GM03348 (cell line): ENCODE measurements at regions not wholly inside any gene's neighbourhood (a gene's known extent, or its start where the extent isn't known, plus 50 kb on each side); places are given as distances from the start of the nearest gene placed in this dataset.
"Not testable (repeated sequence)": the region's sequence is repeated elsewhere in the genome, so short reads cannot be mapped to it uniquely, and the experiment has no call there.

ENCODE experiments used
- DNase-seq: peaks from one replicate; pipeline ENCODE4 v3.0.0; 2012; ENCODE audit warnings: low spot score

DNA sequence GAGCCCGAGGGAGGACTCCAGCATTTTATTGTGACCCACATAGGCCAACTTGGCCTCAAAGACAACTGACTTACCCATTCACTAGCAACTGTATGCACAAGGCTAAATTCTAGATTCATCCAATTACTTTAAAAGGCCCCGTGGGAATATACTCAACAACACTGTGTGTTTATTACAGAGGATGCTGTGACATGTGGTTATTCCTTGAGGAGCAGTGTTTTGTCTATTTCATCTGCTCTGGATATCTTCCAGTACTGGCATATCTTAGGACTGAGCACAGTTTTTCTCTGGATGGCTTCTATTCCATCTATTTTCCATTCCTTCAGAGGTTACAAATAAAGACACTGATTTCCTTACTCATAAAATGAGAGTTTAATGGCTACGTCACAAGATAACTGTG, 87.2 kb upstream of the KRAS start:
- DNase-seq, result no peak

DNA sequence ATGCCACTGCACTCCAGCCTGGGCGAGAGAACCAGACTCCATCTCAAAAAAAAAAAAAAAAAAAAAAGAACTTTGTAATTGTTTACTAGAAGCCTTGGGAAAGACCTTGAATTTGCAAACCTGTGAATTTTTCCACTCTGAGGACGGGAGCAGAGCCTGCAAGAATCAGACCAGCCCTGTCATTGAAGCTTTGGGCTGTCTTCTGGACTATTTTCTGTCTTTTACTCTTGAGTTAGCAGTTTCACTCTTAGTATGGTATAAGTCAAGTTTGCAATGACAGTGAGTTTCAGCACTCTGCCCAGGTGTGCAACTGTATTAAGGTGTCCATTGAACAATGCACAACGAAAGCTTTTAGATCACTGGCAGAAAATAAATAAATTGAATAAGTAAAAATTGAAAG, 81.4 kb upstream of the KRAS start:
- no peak for DNase-seq

DNA sequence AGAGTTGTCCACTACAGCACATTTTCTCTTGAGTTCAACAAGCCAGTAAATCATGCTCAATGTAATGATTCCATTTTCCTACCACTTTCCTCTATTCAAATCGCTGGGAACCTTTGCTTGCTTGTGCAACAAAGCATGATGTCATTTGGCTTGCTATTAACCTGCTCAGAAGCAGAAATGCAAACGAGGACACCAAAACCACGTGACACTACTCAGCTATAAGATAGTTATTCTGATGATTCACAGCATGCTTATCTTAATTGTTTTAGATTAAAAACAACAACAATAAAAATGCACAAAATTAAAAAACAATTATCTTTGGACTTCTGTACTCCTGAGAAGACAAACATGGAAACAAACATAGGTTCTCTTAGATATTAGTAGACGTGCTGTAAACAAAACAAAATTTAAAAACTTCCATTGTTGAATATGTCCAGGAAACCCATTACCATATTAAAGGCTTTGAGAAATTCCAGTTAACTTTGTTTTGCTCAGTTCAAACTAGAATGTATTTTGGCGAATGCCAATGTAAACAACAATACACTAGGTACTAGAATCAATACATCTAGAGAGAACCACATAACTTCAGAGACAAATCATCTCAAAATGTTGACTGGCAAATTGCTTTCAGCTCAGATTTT, 77.5 kb upstream of the KRAS start:
- no peak for DNase-seq

DNA sequence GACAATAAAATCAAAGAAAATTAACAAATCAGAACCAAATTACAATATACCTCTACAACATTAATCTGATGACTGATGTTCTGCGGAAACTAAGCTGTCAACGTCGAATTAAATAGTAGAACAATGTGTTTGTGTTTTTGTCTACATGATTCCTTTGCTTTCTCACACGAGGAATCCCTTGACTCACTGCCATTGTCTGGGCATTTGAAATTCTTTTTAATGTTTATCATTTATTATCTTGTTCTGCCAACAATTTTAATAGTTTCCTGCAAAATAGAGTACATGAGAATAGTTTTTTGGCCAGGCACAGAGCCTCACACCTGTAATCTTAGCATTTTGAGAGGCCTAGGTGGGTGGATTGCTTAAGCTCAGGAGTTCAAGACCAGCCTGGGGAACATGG, 76.6 kb upstream of the KRAS start:
- DNase-seq, result no peak

DNA sequence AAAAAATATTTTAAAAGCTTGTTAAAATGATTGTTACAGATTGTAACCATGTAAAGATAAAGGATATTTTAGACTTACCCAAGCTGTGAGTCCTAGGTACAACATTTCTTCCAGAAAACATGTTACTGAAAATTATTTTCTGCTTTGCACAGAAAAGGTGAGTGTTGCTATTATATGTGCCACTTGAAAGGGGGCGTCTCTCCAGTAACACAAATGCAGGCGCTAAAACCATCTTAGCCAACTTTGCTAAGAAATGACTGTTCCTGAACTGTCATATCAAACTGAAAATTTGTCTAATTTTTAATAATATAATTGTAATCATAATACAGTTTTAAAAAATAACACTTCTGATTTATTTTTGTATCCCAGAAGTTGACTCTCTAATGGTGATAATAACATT, 75.6 kb upstream of the KRAS start:
- no peak for DNase-seq

DNA sequence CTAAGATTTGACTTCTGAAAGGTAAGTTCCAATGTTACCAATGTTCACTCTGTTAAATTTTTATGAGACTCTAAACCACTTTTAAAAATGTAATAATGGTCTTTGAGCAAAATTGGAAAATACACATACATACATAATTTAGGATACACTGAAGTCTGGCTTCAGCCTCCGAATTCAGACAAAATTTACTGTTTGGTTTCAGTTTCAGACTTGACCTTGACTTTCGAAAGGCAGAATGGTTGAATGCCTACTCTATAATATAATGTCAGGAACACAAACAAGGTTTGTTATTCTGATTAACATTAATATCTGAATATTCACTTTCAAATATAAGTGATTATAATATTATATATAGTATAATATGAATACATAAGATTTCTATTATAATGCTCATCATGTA, 74.1 kb upstream of the KRAS start:
- DNase-seq, result no peak

DNA sequence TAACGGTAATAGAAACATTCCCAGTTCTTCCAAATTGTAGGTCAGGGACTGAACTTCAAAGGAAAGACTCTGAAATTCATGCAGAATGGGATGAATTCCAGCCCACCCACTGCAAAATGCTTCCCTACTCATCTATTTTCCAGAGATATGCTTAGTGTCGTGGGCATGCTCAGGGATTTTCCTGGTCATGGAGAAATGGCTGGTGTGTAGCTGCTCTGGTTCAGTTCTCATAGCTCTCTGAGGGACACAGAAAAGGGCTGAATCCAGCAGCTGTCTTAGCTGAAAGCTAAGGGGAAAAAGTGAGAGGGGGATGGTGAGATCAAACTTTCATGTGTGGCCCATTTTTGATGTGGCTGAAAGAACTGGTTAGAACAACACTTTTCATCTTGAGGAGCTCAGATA, 72.9 kb upstream of the KRAS start:
- no peak for DNase-seq

DNA sequence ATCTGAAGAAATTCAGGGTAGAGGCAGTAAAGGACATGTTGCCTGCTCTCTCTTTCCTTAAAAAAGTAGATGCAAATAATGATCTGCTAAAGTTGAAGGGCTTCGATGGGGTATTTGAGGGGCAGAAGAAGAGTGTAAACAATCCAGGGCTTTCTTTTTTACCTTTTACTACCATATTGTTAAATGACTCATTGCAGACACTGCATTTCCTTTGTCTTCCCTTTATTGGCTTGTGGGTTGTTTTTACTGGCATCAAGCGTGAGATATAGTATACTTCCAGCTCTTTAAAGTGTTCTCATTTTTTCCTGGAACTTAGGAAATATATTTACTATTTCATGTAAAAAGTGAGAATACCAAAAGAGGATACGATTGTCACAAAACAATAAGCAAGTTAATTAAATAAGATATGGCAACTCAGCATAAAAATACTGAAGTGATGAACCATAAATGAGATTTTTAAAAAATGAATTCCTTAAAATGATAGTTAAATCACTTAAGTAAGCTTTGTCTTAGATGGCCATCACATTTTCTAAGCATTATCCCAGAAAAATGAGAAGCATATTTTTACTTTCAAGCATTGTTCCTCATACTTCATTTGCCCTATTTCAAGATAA, 72.3 kb upstream of the KRAS start:
- no peak for DNase-seq

DNA sequence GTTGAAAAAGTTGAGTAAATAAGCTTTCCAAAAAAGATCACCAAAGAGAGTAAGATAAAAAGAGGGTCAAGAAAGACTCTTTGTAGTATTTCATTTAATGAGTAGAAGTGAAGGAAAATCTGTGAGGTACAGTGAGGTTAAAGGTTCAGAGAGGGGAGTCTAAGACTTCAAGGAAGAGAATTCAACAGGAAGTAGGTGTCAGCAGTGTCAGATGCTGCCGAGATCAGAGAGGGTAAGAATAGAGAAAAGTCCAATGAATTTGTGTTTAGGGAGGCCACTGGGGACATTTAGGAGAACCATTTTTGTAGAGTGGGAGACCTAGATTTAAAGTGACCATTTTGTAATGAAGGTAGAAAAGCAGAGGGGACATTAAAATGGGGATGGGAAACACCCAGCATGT, 71.6 kb upstream of the KRAS start:
- DNase-seq, result no peak

DNA sequence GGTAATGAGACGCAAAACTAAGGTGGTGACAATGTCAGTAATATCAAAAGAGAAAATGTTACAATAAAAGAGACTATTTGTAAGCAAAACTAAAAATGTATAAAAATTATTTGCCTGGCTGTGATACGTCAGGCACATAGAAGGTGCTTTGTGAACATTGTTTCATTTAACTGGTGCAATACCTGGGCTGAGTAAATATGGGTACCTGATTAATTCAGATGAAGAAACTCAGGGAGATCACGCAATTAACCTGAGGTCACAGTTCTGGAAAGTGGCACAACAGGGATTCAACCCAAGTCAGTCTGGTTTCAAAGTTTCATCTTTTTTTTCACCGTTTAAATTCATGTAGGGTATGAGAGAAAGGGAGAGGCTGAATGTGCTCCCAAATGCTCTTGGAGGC, 71.0 kb upstream of the KRAS start:
- no peak for DNase-seq

DNA sequence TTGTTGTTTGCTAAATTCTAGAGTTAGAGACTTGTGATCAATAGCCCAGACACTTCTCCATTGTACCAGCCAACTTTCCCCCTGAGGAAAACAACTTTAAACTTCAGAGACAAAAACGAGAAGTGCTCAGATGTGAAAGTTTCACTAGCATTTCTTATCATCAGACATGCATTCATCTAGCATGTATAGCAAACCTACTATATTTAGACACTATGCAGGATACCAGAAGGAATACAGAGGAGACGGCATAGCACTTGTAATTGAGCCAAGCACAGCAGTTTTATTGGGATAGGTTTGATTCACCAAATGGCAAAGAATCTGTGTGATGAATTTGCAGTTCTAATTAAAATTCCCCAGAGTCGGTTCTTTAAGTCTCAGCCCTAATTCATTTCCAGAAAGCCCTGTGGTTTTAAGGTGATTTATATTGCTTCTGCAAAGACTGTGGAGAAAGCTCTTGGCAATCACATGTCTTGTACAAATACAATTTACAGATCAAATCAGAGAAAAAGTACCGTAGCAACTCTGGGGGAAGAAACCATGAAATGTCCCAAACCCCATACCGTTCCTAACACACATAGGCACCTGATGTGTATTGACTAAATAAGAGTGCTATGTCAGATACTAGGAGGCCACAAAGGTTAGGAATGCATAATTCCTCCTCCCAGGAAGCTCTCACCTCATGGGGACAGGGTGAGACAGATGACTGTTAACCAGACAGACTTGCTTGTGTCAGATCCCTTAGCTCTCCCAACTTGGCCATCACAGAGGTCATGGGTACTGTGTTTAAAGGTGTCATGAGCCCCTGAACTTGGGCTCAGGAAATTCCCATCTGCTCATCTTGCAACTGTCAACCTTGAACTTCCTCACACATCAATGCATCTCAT, 69.6 kb upstream of the KRAS start:
- no peak for DNase-seq

DNA sequence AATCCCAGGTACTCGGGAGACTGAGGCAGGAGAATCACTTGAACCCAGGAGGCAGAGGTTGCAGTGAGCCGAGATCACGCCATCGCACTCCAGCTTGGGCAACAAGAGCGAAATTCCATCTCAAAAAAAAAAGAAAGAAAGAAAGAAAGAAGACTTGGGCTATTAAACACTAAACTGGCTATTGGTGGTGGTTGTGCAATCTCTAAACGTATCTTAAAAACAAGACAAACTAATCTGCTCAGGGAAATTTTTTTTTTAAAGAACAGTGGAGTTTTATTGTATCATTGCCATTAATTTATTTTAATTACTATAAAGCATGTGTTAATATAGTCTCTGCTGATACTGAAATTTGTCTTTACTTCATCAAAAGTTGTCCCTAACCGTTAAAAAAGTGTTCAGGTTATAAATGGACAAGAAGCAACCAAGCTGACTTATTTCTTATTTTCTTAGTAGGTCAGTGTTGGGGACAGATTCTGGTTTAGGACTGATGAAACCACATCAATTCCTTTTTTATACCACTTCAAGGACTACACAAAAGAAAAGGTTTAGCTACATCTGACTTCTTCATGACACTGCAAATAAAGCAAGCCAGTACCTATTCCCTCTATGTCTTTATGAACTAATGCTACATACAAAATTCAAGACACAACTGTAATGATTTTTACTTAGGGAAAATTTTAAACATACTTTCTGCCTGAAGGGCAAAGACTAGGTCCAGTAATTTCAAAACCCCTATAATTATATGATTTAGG, 68.7 kb upstream of the KRAS start:
- DNase-seq, result no peak

DNA sequence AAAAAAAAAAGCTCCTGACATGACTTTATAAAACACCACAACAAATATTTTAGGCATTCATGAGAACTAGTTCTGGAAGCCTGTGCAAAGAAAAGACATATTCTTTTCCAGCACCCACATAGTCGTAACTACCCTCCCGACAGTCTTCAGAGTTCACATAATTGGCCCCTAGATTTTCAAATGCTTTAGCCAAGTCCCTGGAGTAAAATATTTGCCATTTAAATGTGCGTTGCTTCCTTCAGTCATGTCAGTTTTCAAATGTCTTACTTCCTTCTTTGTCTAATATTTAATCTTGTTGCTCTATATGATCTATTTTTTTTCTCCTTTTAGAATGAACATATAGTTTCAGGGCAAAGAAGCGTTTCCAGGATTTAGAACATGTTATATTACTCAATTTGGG, 66.8 kb upstream of the KRAS start:
- DNase-seq, result no peak

DNA sequence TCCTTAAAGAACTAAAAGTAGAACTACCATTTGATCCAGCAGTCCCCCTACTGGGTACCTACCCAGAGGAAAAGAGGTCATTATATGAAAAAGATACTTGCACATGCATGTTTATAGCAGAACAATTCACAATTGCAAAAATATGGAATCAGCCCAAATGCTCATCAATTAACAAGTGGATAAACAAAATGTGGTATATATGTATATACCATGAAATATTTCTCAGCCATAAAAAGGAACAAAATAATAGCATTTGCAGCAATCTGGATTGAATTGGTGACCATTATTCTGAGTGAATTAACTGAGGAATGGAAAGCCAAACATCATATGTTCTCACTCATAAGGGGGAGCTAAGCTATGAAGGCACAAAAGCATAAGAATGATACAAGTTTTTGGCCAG, 64.7 kb upstream of the KRAS start:
- DNase-seq, result no peak

DNA sequence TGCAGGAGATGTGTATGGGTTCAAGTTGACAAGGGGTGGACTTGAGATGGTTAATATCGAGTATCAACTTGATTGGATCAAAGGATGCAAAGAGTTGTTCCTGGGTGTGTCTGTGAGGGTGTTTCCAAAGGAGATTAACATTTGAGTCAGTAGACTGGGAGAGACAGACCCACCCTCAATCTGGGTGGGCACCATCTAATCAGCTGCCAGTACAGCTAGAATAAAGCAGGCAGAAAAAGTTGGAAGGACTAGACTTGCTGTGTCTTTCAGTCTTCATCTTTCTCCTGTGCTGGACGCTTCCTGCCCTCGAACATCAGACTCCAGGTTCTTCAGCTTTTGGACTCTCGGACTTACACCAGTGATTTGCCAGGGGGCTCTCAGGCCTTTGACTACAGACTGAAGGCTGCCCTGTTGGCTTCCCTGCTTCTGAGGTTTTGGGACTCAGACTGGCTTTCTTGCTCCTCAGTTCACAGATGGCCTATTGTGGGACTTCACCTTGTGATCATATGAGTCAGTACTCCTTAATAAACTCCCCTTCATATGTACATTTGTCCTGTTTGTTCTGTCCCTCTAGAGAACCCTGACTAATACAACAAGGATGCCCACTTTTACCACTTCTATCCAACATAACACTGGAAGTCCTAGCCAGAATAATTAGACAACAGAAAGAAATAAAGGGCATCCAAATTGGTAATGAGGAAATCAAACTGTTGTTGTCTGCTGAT, 62.7 kb upstream of the KRAS start:
- not testable (repeated sequence) for DNase-seq

DNA sequence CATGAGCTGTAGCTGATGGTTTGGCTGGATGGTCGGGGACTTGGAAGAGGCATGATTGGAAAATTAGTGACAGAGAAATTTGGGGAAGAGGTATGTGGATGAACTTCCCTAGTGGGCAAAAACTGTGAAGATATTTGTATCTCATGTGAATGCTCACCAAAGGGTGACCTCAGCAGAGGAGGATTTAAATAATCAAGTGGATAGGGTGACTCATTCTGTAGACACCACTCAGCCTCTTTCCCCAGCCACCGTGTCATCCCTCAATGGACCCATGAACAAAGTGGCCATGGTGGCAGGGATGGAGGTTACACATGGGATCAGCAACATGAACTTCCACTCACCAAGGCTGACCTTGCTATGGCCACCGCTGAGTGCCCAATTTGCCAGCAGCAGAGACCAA, 60.8 kb upstream of the KRAS start:
- DNase-seq, result no peak

DNA sequence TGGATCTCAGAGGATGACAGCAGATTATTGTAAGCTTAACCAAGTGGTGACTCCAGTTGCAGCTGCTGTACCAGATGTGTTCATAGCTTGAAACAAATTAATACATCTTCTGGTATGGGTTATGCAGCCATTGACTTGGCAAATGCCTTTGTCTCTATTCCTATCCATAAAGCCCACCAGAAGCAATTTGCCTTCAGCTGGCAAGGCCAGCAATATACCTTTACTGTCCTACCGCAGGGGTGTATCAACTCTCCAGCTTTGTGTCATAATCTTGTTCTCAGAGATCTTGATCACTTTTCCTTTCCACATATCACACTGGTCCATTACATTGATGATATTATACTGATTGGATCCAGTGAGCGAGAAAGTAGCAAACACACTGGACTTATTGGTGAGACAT, 59.3 kb upstream of the KRAS start:
- not testable (repeated sequence) for DNase-seq

DNA sequence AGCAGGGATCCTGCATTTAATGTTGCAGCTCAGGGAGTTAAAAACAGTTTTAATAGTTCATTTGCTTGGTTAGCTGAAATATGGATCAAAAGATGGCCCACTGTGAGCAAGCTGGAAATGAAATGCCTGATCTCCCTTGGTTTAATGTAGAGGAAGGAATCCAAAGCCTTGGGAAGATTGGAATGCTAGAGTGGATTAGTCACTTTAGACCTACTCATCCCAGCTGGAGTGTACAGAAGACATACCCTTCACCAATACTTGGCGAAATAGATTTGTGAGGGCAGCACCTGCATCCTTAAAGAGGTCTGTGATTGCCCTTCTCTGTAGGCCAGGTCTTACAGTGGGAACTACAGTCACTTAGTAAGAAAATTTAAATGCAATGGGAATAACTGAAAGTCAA, 58.0 kb upstream of the KRAS start:
- DNase-seq, result peak; percentile 19

DNA sequence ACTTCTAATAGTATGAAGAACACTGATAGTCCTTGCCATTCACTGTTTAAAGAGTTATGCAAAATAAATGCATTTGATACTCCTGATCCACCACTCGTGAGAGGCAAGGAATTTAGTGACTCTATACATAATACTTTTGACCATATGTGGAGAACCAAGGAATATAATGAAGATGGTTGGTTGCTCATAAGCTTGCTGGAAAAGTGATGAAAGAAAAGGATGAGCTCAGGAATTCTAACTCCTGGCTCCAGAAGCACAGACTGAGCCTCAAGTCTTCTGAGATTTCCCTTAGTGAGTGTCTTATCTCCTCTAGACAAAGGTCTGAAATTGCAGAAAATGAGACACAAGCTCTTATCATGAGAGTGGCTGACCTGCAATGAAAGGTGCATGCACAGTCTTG, 57.1 kb upstream of the KRAS start:
- DNase-seq, result no peak

DNA sequence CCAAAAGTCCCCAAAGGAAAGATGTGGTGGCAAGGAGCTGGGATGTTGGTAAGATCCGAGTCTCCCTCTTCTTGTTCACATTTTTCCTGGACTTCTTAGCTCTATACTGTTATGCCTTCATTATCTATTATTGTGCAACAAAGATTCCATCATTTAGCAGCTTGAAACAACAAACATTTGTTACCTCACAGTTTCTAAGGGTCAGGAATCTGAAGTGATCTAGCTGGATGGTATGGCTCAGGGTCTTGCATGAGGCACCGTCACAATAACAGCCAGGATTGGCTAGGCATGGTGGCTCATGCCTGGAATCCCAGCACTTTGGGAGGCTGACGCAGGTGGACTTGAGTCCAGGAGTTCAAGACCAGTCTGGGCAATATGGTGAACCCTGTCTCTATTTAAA, 51.1 kb upstream of the KRAS start:
- no peak for DNase-seq
